ENCODE measurements at regions not wholly inside any gene's neighbourhood (a gene's known extent, or its start where the extent isn't known, plus 50 kb on each side); places are given as distances from the start of the nearest gene placed in this dataset.

GRCh38 chr12:32987512-32987911, 90.9 kb upstream of the PKP2 start:
- Histone ChIP-seq H3K36me3 (no peaks in the 10 kb centered on the region), H3K27me3 (peaks cover 0 to 14% (median 0%) of the 10 kb centered on the region in 4 donors), H3K27ac (no peak overlapping the region), H3K4me1 (no peaks in the 10 kb centered on the region), H3K4me3 (no peak overlapping the region), H3K9me3 (no peaks in the 10 kb centered on the region)
- TF ChIP-seq CTCF (IDR thresholded peaks at IDR 0.05) (no peak), POLR2A (IDR thresholded peaks at IDR 0.05) (no peak)
- WGBS, 2 donors, result 58 to 83% methylated on average over 1 of the region's 1 CpG
- DNase-seq, result no peak
- intact Hi-C loops (cut with DNase I), result no loop called here

GRCh38 chr12:32983968-32984367, 87.4 kb upstream of the PKP2 start:
- Histone ChIP-seq H3K4me1 (no peaks in the 10 kb centered on the region), H3K27ac (no peak overlapping the region), H3K27me3 (peaks cover 0 to 14% (median 0%) of the 10 kb centered on the region in 4 donors), H3K36me3 (no peaks in the 10 kb centered on the region), H3K4me3 (no peak overlapping the region), H3K9me3 (no peaks in the 10 kb centered on the region)
- WGBS, 2 donors, result 72 to 75% methylated on average over 4 of the region's 4 CpGs
- intact Hi-C loops (cut with DNase I), result no loop called here
- DNase-seq, result no peak
- no peak for TF ChIP-seq CTCF (IDR thresholded peaks at IDR 0.05)
- no peak for TF ChIP-seq POLR2A (IDR thresholded peaks at IDR 0.05)

DNA sequence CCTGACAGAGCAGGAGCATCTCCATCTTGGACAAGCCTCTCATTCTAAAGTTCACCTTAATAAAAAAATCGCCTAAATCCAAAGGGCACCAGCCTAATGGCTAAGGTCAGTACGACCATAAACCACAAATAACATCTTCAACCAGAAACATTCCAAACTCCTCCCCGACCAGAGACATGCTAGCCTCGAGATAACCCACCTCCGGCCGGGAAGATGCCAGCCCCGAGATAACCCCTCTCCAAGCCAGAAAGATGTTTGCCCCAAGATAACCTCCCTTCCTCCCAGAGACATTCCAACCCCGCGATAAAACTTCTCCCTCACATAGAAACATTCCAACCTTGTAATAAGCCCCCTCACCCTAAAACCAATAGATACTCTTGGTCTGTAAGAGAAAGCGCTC, 86.8 kb upstream of the PKP2 start:
- H3K9me3 ChIP-seq, result no peaks in the 10 kb centered on the region
- no peak overlapping the region for H3K4me3 ChIP-seq
- H3K27me3 ChIP-seq, result peaks cover 0 to 14% (median 0%) of the 10 kb centered on the region in 4 donors
- no peaks in the 10 kb centered on the region for H3K36me3 ChIP-seq
- no peak for DNase-seq
- no peak overlapping the region for H3K27ac ChIP-seq
- WGBS, 2 donors, result 34 to 52% methylated on average over 10 of the region's 10 CpGs
- no peak for TF ChIP-seq CTCF (IDR thresholded peaks at IDR 0.05)
- TF ChIP-seq POLR2A (IDR thresholded peaks at IDR 0.05), result no peak
- no peaks in the 10 kb centered on the region for H3K4me1 ChIP-seq
- intact Hi-C loops (cut with DNase I), result no loop called here

GRCh38 chr12:32981139-32981538, 84.6 kb upstream of the PKP2 start:
- no peak for DNase-seq
- Histone ChIP-seq H3K36me3 (no peaks in the 10 kb centered on the region), H3K4me1 (no peaks in the 10 kb centered on the region), H3K4me3 (no peak overlapping the region), H3K27ac (no peak overlapping the region), H3K9me3 (no peaks in the 10 kb centered on the region), H3K27me3 (peaks cover 0 to 14% (median 0%) of the 10 kb centered on the region in 4 donors)
- no peak for TF ChIP-seq CTCF (IDR thresholded peaks at IDR 0.05)
- TF ChIP-seq POLR2A (IDR thresholded peaks at IDR 0.05), result no peak
- whole genome bisulfite sequencing, 2 donors, result 60 to 72% methylated on average over 4 of the region's 4 CpGs
- intact Hi-C loops (cut with DNase I), result no loop called here

DNA sequence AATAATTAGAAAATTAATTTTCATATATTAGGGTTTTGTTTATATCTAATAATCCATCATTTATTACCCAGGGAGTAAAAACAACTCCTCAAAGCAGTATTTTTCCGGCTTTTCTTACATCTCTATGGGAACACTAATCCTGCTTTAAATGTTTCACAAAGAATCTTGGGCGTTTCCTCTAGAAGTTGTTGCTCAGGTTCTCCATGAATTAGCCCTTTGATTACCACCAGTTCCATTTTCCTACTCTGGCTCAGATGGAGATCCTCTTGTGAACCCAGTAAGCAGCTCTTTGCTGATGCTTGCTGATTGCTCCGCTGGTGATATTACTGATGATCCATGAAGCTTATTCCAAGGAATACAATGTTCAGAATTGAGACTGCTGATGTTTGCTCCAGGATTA, 78.5 kb upstream of the PKP2 start:
- DNase-seq, result no peak
- Histone ChIP-seq H3K27me3 (no peaks in the 10 kb centered on the region), H3K27ac (no peak overlapping the region), H3K4me1 (peaks cover 0 to 27% (median 3%) of the 10 kb centered on the region in 3 donors), H3K4me3 (no peak overlapping the region), H3K9me3 (no peaks in the 10 kb centered on the region), H3K36me3 (no peaks in the 10 kb centered on the region)
- 40 to 41% methylated on average over 3 of the region's 3 CpGs for WGBS, 2 donors
- TF ChIP-seq CTCF (IDR thresholded peaks at IDR 0.05), result no peak
- TF ChIP-seq POLR2A (IDR thresholded peaks at IDR 0.05), result no peak
- intact Hi-C loops (cut with DNase I), result no loop called here

All from esophagus squamous epithelium (tissue), 5 donors.